ENCODE measurements at regions not wholly inside any gene's neighbourhood (a gene's known extent, or its start where the extent isn't known, plus 50 kb on each side); places are given as distances from the start of the nearest gene placed in this dataset.

GRCh38 chr6:99073223-99073622, 125.5 kb upstream of the FBXL4 start:
- TF ChIP-seq, protein P1, sequence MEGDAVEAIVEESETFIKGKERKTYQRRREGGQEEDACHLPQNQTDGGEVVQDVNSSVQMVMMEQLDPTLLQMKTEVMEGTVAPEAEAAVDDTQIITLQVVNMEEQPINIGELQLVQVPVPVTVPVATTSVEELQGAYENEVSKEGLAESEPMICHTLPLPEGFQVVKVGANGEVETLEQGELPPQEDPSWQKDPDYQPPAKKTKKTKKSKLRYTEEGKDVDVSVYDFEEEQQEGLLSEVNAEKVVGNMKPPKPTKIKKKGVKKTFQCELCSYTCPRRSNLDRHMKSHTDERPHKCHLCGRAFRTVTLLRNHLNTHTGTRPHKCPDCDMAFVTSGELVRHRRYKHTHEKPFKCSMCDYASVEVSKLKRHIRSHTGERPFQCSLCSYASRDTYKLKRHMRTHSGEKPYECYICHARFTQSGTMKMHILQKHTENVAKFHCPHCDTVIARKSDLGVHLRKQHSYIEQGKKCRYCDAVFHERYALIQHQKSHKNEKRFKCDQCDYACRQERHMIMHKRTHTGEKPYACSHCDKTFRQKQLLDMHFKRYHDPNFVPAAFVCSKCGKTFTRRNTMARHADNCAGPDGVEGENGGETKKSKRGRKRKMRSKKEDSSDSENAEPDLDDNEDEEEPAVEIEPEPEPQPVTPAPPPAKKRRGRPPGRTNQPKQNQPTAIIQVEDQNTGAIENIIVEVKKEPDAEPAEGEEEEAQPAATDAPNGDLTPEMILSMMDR (IDR thresholded peaks at IDR 0.05), result no peak
- TF ChIP-seq POLR2A (IDR thresholded peaks at IDR 0.05), result no peak
- TF ChIP-seq EP300 (IDR thresholded peaks at IDR 0.05), result no peak
